ENCODE measurements at regions not wholly inside any gene's neighbourhood (a gene's known extent, or its start where the extent isn't known, plus 50 kb on each side); places are given as distances from the start of the nearest gene placed in this dataset.
"Not testable (repeated sequence)": the region's sequence is repeated elsewhere in the genome, so short reads cannot be mapped to it uniquely, and the experiment has no call there.

DNA sequence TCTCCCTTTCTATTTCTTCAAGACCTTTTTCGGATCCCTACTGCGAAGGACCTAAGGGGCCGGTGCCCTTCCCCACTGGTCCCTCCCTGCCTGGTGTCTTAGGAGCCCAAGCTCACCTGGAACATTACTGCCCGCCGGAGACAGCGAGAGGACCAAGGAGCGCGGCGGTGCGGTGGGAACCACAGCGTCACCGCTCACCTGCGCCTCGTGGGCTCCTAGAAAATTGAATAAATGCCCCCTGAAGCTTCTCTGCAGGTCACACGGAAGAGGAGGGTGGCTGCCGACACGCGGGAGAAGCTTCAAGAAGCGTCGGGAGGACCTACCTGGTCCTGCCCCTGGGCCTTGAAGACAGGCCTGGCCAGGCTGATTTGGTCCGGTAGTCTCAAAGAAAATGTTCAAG lies 65.2 kb downstream of the PPIAL4A start:
- DNase-seq (ENCODE audit: low read depth) = no peak

GRCh38 chr1:120955961-120956360 lies 66.4 kb downstream of the PPIAL4A start:
- not testable (repeated sequence) for H3K27me3 ChIP-seq (replicated peaks; ENCODE audit: control insufficient read depth, insufficient read depth, low read length); H3K36me3 ChIP-seq (ENCODE audit: control insufficient read depth, insufficient read depth, low read length, severe bottlenecking); H3K9ac ChIP-seq (ENCODE audit: low read length); H3K9me3 ChIP-seq (ENCODE audit: control insufficient read depth, low read length); H3K4me3 ChIP-seq (ENCODE audit: low read length); H3K4me1 ChIP-seq (ENCODE audit: control insufficient read depth, insufficient read depth, low read length); DNase-seq (ENCODE audit: low read depth)

More for the DNA sequence above, 65.2 kb downstream of the PPIAL4A start:
- Histone ChIP-seq H3K4me1 (ENCODE audit: control insufficient read depth, insufficient read depth, low read length) (no peaks in the 10 kb centered on the region), H3K27me3 (replicated peaks; ENCODE audit: control insufficient read depth, insufficient read depth, low read length) (no peaks in the 10 kb centered on the region), H3K4me3 (ENCODE audit: low read length) (no peak overlapping the region), H3K9me3 (ENCODE audit: control insufficient read depth, low read length) (no peaks in the 10 kb centered on the region), H3K36me3 (ENCODE audit: control insufficient read depth, insufficient read depth, low read length, severe bottlenecking) (no peaks in the 10 kb centered on the region), H3K9ac (ENCODE audit: low read length) (no peak overlapping the region)

DNA sequence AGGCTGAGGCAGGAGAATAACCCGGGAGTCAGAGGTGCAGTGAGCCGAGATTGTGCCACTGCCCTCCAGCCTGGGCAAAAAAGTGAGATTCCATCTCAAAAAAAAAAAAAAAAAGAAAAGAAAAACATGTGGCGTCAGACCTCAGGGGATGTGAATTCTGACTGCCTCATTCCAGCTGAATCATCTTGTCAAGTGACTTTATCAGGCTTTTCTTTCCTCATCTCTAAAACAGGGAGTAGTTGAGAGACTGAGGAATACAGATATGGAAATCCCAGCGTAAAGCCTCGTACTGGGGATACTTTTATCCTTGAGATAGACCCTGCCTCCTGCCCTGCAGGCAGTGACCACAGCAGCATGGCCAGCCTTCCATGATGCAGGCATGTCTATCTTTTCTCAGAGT lies 76.4 kb downstream of the PPIAL4A start:
- not testable (repeated sequence) for H3K9ac ChIP-seq (ENCODE audit: low read length); H3K9me3 ChIP-seq (ENCODE audit: control insufficient read depth, low read length); H3K36me3 ChIP-seq (ENCODE audit: control insufficient read depth, insufficient read depth, low read length, severe bottlenecking); H3K4me1 ChIP-seq (ENCODE audit: control insufficient read depth, insufficient read depth, low read length); H3K4me3 ChIP-seq (ENCODE audit: low read length); H3K27me3 ChIP-seq (replicated peaks; ENCODE audit: control insufficient read depth, insufficient read depth, low read length); DNase-seq (ENCODE audit: low read depth)

DNA sequence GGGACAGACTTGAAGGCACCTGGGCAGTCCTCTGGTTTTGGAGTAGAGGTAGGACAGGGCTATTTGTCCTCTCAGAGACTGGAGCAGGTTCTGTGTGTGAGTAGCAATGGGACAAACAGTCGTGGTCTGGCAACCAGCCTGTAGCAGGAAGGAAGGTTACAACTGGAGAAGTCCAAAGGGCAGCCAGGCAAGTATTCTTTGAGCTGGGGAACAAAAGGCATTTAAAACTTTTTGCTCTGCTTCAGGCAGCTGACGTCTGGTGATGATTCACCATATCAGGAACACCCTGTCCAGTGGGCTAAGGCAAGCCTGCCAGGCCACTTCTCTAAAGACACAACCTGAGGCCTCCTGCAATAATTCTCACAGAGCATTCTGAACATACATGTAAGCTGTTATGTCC lies 83.3 kb downstream of the PPIAL4A start:
- not testable (repeated sequence) for H3K9ac ChIP-seq (ENCODE audit: low read length); H3K36me3 ChIP-seq (ENCODE audit: control insufficient read depth, insufficient read depth, low read length, severe bottlenecking); H3K9me3 ChIP-seq (ENCODE audit: control insufficient read depth, low read length); H3K27me3 ChIP-seq (replicated peaks; ENCODE audit: control insufficient read depth, insufficient read depth, low read length); H3K4me1 ChIP-seq (ENCODE audit: control insufficient read depth, insufficient read depth, low read length); H3K4me3 ChIP-seq (ENCODE audit: low read length)
- peak; percentile 6 for DNase-seq (ENCODE audit: low read depth)

GRCh38 chr1:120973836-120974235 lies 84.3 kb downstream of the PPIAL4A start:
- DNase-seq (ENCODE audit: low read depth); H3K9me3 ChIP-seq (ENCODE audit: control insufficient read depth, low read length): not testable (repeated sequence)

GRCh38 chr1:120977279-120977678 lies 87.7 kb downstream of the PPIAL4A start:
- H3K27me3 ChIP-seq (replicated peaks; ENCODE audit: control insufficient read depth, insufficient read depth, low read length); H3K4me1 ChIP-seq (ENCODE audit: control insufficient read depth, insufficient read depth, low read length); H3K36me3 ChIP-seq (ENCODE audit: control insufficient read depth, insufficient read depth, low read length, severe bottlenecking); H3K9me3 ChIP-seq (ENCODE audit: control insufficient read depth, low read length); H3K4me3 ChIP-seq (ENCODE audit: low read length); H3K9ac ChIP-seq (ENCODE audit: low read length); DNase-seq (ENCODE audit: low read depth): not testable (repeated sequence)

More at GRCh38 chr1:120973836-120974235, 84.3 kb downstream of the PPIAL4A start:
- not testable (repeated sequence) for H3K9ac ChIP-seq (ENCODE audit: low read length); H3K4me1 ChIP-seq (ENCODE audit: control insufficient read depth, insufficient read depth, low read length); H3K27me3 ChIP-seq (replicated peaks; ENCODE audit: control insufficient read depth, insufficient read depth, low read length); H3K4me3 ChIP-seq (ENCODE audit: low read length); H3K36me3 ChIP-seq (ENCODE audit: control insufficient read depth, insufficient read depth, low read length, severe bottlenecking)

DNA sequence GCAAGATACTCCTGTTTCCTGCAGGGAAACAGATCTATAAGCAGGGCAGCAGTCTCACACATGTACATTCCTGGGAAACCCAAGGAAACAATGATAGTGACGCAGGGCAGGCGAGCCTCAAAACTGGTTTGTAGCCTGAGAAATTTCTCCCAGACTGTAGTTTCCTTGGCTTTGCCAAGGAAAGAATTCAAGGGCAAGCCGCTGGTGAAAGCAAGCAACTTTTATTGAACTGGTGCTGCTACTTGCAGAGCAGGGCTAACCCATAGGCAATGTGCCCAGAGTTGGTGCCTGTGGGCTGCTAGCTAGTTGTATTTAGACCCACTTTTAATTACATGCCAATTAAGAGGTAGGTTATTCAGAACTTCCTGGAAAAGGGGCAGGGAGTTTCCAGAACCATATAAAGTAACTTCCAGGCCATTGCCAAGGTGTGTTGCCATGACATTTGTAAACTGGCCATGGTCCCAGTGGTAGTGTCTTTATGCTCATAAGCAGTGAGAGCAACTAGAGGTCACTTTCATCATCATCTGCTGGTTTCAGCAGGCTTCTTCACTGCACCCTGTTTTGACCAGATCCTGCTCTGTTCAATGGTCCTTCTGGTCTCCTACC lies 92.0 kb downstream of the PPIAL4A start:
- H3K9me3 ChIP-seq (ENCODE audit: control insufficient read depth, low read length); H3K27me3 ChIP-seq (replicated peaks; ENCODE audit: control insufficient read depth, insufficient read depth, low read length); H3K36me3 ChIP-seq (ENCODE audit: control insufficient read depth, insufficient read depth, low read length, severe bottlenecking); H3K9ac ChIP-seq (ENCODE audit: low read length); H3K4me1 ChIP-seq (ENCODE audit: control insufficient read depth, insufficient read depth, low read length); H3K4me3 ChIP-seq (ENCODE audit: low read length); DNase-seq (ENCODE audit: low read depth): not testable (repeated sequence)

DNA sequence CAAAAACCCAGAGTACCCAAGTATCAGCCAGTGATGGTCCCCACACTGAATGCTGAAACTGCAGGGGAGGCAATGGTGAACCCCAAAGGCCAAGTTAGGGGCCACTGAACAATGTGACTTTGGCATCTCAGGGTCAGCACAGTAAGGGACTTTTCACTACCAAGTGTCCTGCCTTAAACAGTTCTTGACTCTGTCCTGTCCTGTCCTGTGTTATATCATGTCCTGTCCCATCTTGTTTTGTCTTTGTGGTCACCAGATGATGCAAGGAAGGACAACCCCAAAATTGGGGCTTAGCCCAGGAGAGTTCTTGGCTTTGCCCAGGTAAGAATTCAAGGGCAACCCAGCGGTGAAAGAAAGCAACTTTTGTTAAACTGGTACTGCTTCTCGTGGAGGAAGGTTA lies 105.0 kb downstream of the PPIAL4A start:
- not testable (repeated sequence) for H3K27me3 ChIP-seq (replicated peaks; ENCODE audit: control insufficient read depth, insufficient read depth, low read length); DNase-seq (ENCODE audit: low read depth); H3K9ac ChIP-seq (ENCODE audit: low read length)

GRCh38 chr1:120995025-120995424 lies 105.5 kb downstream of the PPIAL4A start:
- H3K9ac ChIP-seq (ENCODE audit: low read length); H3K27me3 ChIP-seq (replicated peaks; ENCODE audit: control insufficient read depth, insufficient read depth, low read length); H3K9me3 ChIP-seq (ENCODE audit: control insufficient read depth, low read length); H3K4me1 ChIP-seq (ENCODE audit: control insufficient read depth, insufficient read depth, low read length); H3K4me3 ChIP-seq (ENCODE audit: low read length); DNase-seq (ENCODE audit: low read depth); H3K36me3 ChIP-seq (ENCODE audit: control insufficient read depth, insufficient read depth, low read length, severe bottlenecking): not testable (repeated sequence)

More for the DNA sequence above, 105.0 kb downstream of the PPIAL4A start:
- H3K36me3 ChIP-seq (ENCODE audit: control insufficient read depth, insufficient read depth, low read length, severe bottlenecking); H3K4me3 ChIP-seq (ENCODE audit: low read length); H3K9me3 ChIP-seq (ENCODE audit: control insufficient read depth, low read length); H3K4me1 ChIP-seq (ENCODE audit: control insufficient read depth, insufficient read depth, low read length): not testable (repeated sequence)

- not testable (repeated sequence) for H3K9ac ChIP-seq (ENCODE audit: low read length); DNase-seq (ENCODE audit: low read depth); H3K4me1 ChIP-seq (ENCODE audit: control insufficient read depth, insufficient read depth, low read length); H3K4me3 ChIP-seq (ENCODE audit: low read length); H3K27me3 ChIP-seq (replicated peaks; ENCODE audit: control insufficient read depth, insufficient read depth, low read length); H3K9me3 ChIP-seq (ENCODE audit: control insufficient read depth, low read length); H3K36me3 ChIP-seq (ENCODE audit: control insufficient read depth, insufficient read depth, low read length, severe bottlenecking)
Observed at GRCh38 chr1:121001090-121001726, 111.6 kb downstream of the PPIAL4A start.

DNA sequence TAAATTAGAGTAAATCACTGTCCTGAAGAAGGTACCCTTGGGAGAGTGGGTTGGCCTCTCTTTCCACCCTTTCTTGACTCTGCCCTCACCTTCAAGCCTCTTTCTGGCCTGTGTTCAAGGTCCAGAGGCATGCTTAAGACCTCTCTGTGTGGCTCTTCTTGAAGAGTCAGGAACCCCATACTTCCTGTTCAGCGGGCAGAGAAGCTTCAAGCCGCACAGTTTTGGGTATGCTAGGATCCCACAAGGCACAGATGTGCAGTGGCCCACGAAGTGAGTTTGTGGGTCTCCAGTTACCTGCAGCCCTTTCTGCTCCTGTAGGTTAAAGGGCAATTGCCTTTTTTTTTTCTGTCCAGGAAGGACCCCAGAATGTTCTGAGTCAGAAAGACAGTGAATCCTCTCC lies 113.7 kb downstream of the PPIAL4A start:
- DNase-seq (ENCODE audit: low read depth); H3K9me3 ChIP-seq (ENCODE audit: control insufficient read depth, low read length); H3K36me3 ChIP-seq (ENCODE audit: control insufficient read depth, insufficient read depth, low read length, severe bottlenecking); H3K4me3 ChIP-seq (ENCODE audit: low read length); H3K27me3 ChIP-seq (replicated peaks; ENCODE audit: control insufficient read depth, insufficient read depth, low read length); H3K9ac ChIP-seq (ENCODE audit: low read length); H3K4me1 ChIP-seq (ENCODE audit: control insufficient read depth, insufficient read depth, low read length): not testable (repeated sequence)

DNA sequence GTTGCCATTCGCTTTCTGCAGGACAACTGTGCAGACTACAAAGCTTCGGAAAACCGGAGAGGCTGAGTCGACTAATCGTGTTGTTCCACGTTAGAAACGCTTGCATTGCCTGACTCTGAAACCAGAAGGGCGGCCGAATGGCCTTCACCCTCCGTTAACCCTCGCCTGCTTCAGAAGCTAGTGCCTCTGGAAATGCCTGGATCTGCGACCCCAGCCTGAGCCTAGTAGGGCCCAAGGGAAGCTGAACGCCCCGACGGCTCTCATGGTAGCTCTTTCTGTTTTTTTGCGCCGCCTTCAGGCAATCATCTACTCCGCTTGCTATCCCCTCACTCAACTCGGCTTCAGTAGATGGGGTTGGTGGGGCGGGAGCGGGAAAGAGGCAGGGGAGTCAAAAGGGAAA lies 117.3 kb downstream of the PPIAL4A start:
- not testable (repeated sequence) for H3K4me1 ChIP-seq (ENCODE audit: control insufficient read depth, insufficient read depth, low read length); DNase-seq (ENCODE audit: low read depth); H3K9me3 ChIP-seq (ENCODE audit: control insufficient read depth, low read length); H3K9ac ChIP-seq (ENCODE audit: low read length); H3K4me3 ChIP-seq (ENCODE audit: low read length); H3K27me3 ChIP-seq (replicated peaks; ENCODE audit: control insufficient read depth, insufficient read depth, low read length); H3K36me3 ChIP-seq (ENCODE audit: control insufficient read depth, insufficient read depth, low read length, severe bottlenecking)

Measured in adipocyte (in vitro differentiated cells).